Upper lobe of left lung (tissue), 4 donors: ENCODE measurements at regions not wholly inside any gene's neighbourhood (a gene's known extent, or its start where the extent isn't known, plus 50 kb on each side); places are given as distances from the start of the nearest gene placed in this dataset.

Source experiments
- CTCF ChIP-seq, 6 experiments: fragments of 450-650 bp in 4 of 6; fragments of 200-600 bp in 2 of 6; sonication (generic) in 2 of 6; IDR thresholded peaks; one replicate each; pipeline ENCODE4 v1.5.1; 2016 to 2019; ENCODE audit warnings: antibody characterized with exemption in 6 of 6
- POLR2A ChIP-seq, 4 donors: fragments of 450-650 bp; IDR thresholded peaks; one replicate each; pipeline ENCODE4 v1.5.1; 2016 to 2017; ENCODE audit warnings: antibody characterized with exemption in 4 of 4, mild to moderate bottlenecking in 2 of 4

- TF ChIP-seq CTCF (IDR thresholded peaks at IDR 0.05) (no peak), POLR2A (IDR thresholded peaks at IDR 0.05) (no peak)
These were observed 116.5 kb upstream of the ADARB2 start for GRCh38 chr10:1853801-1854200.
